HG03066 (cell line): ENCODE measurements at regions not wholly inside any gene's neighbourhood (a gene's known extent, or its start where the extent isn't known, plus 50 kb on each side); places are given as distances from the start of the nearest gene placed in this dataset.
"Not testable (repeated sequence)": the region's sequence is repeated elsewhere in the genome, so short reads cannot be mapped to it uniquely, and the experiment has no call there.

ENCODE experiments used
- ATAC-seq: cut with Tn5 transposase; IDR thresholded peaks from one replicate; pipeline ENCODE4 v1.9.1; 2021; ENCODE audit warnings: low read depth; ENCODE audit not compliant: unreplicated experiment

- not testable (repeated sequence) for ATAC-seq
These were observed 320.7 kb downstream of the KLF13 start for GRCh38 chr15:31647337-31647826.

DNA sequence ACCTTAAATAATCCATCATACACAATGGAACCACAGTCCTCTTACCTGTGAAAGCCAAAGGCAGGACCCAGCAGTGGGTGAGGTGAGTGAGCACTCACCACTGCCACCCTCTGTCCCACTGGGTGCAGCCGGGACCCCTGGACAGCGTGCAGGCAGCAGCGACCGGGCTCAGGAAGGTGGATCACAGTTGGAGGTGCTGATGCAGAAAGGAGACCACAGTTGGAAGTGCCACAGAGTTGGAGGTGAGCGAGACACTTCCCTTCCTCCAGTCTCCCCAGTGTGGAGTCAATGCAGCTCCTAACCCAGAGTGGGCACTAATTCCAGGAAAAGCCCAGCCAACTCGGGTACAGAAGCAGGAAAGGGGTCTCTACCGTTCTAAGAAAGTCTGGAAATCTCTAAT, 323.0 kb downstream of the KLF13 start:
- not testable (repeated sequence) for ATAC-seq

GRCh38 chr15:31650055-31650701, 323.5 kb downstream of the KLF13 start:
- ATAC-seq: not testable (repeated sequence)

DNA sequence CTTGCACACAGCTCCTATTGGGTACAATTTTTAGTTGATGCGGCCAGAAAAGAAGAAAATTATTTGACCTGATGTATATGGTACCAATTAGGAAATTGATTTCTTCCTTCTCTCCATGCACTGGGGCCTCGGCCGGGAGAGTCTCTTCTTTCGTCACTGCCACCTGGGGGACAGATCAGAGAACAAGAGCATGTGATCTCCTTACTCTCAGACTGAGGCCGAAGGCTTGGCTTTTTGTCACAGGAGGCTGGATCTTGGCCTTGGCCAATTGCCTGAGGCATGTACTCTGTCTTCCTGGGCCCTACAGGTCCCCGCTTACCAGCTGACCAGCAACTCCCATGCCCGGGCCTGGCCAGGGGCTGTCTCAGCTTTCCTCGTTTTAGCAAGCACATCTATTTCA, 330.3 kb downstream of the KLF13 start:
- ATAC-seq: not testable (repeated sequence)

DNA sequence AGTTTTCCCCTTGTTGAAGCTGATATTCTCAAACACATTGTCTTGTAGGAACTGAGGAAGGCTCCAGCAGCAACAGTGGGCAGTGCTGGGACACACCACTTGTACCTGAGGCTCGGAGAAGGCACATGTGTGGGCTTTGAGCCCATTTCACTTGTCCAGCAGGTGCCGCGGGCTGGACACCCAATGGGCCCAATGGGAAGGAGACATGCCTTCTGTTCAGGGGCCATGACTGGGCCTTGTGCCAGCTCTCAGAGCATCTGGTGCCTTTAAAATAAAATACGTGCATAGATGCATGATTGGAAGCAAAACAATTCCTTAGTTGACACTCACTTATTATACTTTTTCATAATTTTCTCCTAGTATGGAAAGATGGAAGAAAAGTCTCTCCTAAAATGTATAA, 334.2 kb downstream of the KLF13 start:
- no peak for ATAC-seq

DNA sequence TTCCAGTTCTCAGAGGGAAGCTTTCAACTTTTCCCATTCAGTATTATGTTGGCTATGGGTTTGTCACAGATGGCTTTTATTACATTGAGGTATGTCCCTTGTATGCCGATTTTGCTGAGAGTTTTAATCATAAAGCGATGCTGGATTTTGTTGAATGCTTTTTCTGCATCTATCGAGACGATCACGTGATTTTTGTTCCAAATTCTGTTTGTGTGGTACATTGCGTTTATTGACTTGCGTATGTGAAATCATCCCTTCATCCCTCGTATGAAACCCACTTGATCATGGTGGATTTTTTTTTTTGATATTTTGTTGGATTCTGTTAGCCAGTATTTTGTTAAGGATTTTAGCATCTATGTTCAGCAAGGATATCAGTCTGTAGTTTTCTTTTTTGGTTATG, 339.1 kb downstream of the KLF13 start:
- ATAC-seq: not testable (repeated sequence)

GRCh38 chr15:31669158-31669908, 342.7 kb downstream of the KLF13 start:
- ATAC-seq: not testable (repeated sequence)

DNA sequence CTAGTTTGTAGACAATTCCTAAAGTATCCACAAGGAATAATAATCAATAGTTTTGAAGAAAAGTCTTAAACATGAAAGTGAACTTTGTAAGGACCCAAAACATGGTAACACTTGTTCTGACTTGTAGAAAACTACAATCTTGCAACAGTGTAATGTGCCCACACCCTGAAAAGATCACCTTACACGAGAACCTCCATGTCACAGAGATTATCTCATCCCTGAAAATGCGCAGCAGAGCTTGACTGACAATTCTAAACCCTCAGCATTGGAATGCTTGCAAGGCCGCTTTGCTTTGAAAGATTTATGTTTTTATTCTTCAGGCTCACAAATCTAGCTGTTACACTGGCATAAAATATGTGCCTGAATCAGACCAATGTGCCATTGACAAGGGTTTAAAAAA, 346.6 kb downstream of the KLF13 start:
- ATAC-seq: not testable (repeated sequence)

DNA sequence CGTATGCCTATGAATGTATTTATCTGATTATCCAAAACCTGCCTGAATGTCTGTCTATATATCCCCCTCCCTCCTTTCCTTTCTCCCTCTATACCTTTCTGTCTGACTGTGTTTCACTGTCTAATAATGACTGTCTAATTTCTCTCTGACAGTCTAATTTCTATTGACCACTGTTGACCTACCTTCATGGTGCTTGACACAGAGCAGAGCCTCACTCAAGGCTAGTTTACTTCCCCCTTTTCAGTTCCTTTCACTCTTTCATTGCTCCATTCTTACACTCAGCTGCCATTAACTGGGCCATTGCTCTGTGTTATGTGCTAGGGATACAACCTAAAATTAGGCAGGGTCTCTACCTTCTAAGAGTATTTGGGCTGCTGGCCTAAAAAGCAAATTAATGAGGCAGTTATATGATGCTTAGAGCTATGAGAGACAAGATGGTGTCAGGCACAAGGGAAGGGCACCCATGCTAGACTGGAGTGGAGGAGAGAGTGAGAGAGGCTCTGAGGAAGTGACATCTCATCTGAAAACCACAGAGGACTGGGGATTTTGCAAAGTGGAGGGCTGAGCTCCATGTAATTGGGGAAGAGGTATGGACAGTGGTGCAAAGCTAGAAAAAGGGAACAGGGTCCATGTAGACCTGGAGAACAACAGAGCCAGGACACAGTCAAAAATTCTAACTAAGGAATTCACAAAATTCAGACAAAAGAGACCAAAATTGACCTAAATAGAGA, 348.6 kb upstream of the CHRNA7 start:
- ATAC-seq: not testable (repeated sequence)

DNA sequence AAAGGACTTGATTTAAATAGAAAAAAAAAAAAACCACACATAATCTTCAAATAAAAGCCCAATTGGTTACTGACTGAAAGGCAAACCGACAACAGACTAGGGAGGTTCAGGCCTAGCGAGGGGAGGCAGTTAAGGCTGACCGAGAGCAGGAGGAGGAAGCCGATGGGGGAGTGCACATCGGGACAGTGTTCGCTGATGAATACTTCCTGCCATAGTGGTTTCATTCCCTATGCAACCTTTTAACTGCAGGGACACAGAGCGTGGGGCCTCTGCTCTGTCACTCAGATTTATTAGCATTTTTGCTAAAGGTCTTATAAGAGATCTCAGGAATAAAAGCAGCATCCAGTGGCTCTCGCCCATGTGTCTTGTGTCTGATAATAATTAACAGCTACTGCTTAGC, 343.2 kb upstream of the CHRNA7 start:
- ATAC-seq: not testable (repeated sequence)

- ATAC-seq: not testable (repeated sequence)
These were observed 333.8 kb upstream of the CHRNA7 start for GRCh38 chr15:31696509-31696908.

DNA sequence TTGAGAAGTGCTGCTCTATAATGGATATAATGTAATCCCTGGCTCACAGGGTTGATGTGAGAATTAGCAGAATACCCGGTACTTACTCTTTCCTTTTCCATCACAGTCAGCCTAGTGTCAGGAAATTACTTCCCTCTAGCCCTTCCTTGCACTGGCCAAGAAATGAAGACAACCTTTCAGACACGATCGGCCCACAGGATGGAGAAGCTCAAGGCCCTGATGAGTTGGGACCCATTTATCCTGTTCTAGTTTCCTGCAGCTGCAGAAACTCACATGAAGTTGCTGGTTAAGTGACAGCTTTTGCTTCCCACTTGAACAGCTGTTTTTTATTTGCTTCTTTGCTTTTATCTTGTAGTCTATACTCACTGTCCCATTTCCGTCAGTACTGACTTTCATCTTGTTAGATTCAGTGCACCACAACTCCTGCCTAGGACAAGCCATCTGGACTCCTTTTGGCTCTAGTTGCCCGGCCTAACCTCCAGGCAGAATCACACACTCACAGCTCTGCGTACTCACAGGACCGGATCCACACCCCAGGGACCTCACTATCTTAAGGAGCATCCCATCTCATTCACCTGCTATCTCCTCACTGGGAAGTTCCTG, 325.1 kb upstream of the CHRNA7 start:
- ATAC-seq: not testable (repeated sequence)

DNA sequence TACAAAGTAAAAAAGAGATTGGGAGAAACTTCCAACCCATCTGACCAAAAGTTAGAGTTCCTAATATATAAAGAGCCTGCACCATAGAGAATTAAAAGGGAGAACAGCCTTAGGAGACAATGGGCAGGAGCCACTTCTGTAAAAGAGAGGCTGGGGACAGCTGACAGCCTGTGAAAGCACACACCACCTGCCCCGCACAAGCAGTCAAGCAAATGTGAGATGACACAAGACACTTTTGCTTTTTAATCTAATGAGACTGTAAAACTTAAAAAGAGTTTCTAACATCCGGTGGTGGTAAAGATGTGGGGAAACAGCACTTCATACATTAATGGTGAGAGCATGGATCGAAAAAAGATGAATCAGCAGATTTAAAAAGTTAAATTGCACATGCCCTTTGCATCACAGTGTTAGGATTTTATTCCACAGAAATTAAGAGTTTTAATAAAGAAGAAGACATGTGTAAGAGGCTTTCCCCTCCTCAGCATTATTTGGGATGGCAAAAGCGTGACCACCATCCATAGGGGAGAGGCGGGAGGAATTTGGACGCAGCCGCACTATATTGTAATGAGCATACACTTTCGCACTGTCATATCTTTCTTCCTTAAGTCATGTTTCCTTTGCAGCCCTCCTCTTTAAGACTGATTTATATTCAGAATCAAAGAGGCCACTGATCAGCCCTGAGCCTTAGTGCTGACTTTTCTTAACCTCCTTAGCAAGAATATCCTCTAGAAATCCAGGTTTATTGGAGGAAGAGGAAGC, 322.2 kb upstream of the CHRNA7 start:
- ATAC-seq: peak; percentile 62

GRCh38 chr15:31708703-31709327, 321.5 kb upstream of the CHRNA7 start:
- peak; percentile 62 for ATAC-seq

DNA sequence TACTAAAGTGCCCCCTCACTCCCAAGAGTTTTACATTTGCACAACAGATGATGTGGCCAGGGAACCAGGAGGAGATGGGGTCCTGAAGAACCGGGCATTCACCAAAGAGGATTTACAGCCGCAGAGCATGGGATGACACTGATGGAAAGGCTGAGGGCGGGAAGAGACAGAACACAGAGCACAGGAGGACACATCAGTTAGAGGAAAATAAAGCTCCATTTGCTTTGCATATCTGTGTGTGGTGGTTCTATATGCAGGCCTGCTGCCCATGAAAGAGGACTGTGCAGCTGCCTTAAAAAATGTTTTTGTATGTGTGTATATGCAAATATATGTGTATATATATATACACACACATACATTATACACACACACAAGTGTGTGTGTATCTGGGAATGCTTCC, 320.8 kb upstream of the CHRNA7 start:
- not testable (repeated sequence) for ATAC-seq

DNA sequence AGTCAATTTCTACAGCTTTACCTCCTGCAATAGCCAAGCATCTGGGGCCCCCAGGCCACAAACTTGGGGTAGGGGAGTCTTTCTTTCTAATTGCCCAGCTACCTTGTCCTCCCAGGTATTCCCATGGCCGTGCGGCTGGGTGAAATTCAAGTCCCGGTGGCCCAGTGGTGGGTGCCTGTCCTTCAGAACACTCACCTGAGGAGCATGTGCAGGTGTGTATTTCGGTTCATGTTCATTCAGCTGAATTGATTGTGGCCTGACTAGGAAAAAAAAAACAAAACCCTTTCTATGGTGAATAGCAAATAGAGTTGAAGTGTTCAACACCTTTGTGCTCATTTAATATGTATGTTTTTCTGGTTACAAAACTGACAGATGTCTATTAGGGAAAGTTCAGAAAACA, 319.5 kb upstream of the CHRNA7 start:
- not testable (repeated sequence) for ATAC-seq

DNA sequence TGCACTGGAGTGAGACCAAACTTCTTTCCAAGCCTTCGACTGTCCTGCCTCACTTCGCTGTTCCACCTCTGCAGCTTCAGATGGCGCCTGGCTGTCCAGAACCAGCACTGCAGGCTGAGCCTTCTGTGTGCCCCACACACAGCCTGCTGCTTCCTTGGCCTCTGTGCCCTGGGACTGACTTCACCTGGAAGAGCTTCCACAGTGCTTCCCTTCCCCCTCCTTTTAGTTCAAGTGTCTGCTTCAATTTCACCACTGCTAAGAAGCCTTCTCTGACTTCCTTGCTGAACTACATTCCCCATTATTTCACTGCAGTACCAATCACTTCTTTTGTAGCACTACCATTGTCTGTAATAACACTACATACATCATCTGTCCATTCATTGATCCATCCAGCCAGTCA, 315.1 kb upstream of the CHRNA7 start:
- ATAC-seq: not testable (repeated sequence)

- ATAC-seq: not testable (repeated sequence)
These were observed 311.7 kb upstream of the CHRNA7 start for GRCh38 chr15:31718625-31719024.

DNA sequence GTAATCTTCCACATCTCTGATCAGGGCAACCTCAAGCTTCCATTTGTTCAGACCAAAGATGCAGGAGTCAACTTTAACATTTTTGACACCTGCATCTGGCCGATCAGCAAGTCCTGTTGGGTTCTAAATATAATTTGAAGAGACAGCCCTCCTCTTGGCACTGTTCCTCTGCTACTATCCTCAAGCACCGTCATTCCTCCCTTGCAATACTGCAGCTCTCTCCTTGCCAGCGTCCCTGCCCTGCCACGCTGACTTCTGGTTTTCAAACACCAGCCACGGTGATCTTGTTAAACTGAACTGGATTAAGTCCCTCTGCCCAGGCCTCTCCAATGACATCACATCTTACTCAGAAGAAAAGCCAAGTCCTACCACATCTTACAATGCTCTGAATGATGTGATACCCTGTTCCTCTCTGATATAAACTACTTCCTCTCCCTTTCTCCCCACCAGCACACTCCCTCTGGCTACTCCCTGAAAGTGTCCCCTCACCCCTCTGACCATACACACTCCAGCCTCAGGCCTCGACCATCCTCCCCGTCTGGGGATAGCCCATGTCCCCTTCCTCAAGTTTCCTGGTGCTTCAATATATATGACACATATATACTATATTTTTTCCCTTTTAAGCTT, 310.8 kb upstream of the CHRNA7 start:
- not testable (repeated sequence) for ATAC-seq
